Stimulated activated CD4-positive, alpha-beta T cell treated with anti-CD3 and anti-CD28 coated beads, Interleukin-15, amount 100 ng/mL, for 24 hours (primary cell): ENCODE measurements at regions not wholly inside any gene's neighbourhood (a gene's known extent, or its start where the extent isn't known, plus 50 kb on each side); places are given as distances from the start of the nearest gene placed in this dataset.
A peak's percentile ranks its signal among the peaks of the same experiment; 100 is the strongest.
"Not testable (repeated sequence)": the region's sequence is repeated elsewhere in the genome, so short reads cannot be mapped to it uniquely, and the experiment has no call there.

ENCODE experiments used
- DNase-seq: peaks from one replicate; pipeline ENCODE4 v3.0.0-alpha.2; 2020

DNA sequence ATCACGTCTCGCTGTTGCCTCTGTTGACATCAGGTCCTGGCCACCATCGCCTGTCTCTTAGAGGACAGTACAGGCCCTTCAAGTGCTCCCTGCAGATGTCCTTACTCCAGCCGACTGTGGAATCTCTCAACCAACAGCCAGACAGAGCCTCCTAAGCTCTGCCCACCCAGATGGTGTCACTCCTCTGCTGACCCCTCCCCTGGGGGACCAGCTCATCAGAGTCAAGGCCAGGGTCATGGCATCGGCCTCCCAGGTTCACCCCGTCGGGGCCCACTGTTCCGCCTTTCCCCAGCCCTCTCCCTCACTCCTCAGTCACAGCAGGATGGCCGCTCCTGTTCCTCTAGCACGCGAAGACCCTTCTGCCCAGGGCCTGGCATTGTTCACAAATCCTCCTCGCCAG is 157.3 kb upstream of the TMEM132C start:
- DNase-seq, result no peak

DNA sequence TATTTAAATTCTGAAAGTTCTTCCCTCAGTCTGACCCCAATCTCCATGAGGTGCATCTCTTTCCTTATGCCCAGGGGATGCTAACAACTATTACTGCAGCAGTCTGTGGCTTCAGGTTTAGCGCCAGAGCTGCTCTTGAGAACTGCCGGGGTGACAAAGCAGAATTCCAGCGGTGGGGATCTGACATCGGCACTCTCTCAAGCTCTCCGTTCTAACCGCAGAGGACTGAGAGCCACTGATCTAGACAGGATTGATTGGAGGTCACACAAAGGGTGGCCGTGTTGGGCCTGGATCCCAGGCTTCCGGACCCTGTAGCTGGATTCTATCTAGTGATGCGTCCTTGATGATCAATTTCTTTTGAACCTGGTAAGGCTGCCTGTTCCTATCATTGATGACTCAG is 155.6 kb upstream of the TMEM132C start:
- no peak for DNase-seq

DNA sequence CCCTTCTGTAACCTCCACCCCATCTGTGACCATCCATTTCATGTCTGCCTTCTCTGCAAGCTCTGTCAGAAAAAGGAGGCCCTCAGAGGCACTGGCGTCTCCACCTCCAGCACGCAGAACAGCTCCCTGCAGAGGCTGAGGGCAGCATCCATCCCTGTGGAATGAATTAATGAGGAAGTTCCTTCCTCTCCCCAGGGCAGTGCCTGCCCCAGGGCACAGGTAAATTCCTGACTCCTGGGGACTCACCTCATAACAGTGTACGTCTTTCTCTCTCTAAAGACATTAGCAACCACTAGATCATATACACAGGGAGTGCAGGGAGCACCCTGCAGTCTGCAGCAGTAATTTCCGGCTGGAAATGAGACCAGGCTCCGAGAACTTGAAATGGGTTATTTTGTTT is 155.0 kb upstream of the TMEM132C start:
- no peak for DNase-seq

DNA sequence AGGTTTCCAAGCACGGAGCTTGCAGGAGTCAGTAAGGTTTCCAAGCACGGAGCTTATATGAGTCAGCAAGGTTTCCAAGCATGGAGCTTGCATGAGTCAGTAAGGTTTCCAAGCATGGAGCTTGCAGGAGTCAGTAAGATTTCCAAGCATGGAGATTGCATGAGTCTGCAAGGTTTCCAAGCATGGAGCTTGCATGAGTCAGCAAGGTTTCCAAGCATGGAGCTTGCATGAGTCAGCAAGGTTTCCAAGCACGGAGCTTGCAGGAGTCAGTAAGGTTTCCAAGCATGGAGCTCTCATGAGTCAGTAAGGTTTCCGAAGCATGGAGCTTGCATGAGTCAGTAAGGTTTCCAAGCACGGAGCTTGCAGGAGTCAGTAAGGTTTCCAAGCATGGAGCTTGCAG is 153.7 kb upstream of the TMEM132C start:
- DNase-seq, result not testable (repeated sequence)

DNA sequence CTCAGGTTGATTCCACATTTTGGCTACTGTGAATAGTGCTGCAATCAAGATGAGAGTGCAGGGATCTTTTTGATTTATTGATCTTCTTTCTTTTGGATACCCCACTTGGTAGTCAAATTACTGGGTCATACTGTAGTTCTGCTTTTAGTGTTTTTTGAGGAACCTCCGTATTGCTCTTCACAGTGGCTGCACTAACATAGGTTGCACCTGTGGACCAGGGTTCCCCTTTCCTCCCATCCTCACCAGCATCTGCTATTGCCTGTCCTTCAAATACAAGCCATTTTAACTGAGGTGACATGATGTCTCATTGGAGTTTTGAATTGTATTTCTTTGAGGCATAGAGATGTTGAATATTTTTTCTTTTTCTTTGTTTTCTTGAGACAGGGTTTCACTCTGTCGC is 152.5 kb upstream of the TMEM132C start:
- no peak for DNase-seq

DNA sequence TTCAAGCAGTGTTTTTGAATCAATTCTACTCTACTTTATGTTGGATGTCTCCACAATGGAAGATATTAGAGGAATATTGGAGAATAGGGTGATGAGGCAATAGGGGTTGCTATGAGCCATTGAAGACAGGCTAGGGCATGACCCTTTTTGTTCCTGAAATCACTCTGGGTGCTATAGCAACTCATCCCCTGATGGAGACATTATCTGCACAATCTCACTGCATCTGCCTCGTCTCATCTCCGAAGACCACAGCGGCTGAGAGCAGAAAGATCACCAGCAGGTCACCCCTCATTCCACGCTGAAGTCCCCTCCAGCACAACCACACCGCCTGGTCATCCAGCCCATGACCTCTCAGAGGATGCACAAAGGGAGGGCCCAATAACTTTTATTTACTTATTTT is 150.4 kb upstream of the TMEM132C start:
- DNase-seq, result no peak

DNA sequence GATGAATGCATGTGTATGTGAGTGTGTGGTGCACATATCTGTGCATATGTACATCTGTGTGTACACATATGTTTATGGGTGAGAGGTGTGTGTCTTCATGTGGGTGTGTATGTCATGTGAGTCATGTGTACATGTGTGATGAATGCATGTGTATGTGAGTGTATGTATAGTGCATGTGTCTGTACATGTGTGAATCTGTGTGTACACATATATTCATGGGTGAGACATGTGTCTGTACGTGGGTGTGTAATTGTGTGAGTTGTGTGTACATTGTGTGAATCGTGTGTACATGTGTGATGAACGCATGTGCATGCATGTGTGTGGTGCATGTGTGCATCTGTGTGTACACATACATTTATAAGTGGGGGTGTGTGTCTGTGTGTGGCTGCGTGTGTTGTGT is 146.9 kb upstream of the TMEM132C start:
- no peak for DNase-seq

DNA sequence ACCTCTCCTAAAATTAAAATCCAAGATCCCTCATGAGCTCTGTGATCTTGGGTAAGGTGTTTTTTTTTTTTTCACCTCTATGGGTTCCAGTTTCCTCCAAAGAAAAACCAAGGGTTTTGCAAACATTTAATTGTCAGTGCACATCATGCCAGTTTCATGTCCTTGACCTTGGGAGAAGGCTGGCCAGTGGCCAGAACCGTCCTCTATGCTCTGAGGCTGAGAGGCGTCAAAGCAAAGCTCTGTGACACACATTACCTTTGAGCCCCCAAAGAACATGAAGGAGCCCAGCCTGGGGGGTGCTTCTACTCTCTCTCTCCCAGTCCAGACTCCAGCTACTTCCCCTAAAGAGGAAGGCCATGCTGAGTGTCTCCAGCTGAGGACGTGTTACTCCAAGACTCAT is 145.5 kb upstream of the TMEM132C start:
- DNase-seq, result no peak

DNA sequence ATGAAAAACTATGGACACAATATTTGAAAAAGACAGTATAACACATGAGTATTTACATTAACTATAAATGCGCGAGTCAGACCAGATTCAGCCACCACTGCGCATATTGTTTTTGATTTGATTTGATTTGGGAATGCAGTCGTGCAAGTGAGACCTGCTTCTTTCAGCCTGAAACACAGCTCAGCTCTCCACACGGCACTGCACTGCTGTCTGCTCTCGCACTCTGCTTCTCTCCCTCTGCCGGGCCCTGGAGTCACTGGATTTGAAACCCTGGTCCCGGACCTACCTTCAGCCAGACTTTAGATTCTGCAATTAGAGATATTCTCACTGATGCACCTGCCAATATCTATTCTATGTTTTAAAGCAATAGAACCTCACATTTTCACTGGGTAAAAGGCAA is 143.9 kb upstream of the TMEM132C start:
- no peak for DNase-seq

DNA sequence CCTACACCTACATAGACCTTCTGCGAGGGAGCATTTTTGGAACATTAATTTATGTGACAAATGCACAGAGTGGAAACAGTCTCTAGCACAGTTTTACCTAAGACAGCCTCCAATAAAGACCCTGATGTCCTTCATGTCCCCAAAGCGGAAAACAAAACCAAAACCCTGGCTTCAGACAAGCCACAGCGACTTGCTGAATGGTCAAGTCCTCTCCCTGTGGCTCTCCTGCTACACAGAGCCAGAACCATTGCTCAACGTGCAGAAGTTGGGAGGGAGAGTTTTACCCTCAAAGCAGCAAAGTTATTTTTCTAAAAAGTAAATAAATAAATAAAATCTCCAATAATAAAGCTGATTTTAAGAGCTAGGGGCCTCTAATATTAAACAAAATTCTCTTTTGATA is 135.0 kb upstream of the TMEM132C start:
- DNase-seq, result no peak

DNA sequence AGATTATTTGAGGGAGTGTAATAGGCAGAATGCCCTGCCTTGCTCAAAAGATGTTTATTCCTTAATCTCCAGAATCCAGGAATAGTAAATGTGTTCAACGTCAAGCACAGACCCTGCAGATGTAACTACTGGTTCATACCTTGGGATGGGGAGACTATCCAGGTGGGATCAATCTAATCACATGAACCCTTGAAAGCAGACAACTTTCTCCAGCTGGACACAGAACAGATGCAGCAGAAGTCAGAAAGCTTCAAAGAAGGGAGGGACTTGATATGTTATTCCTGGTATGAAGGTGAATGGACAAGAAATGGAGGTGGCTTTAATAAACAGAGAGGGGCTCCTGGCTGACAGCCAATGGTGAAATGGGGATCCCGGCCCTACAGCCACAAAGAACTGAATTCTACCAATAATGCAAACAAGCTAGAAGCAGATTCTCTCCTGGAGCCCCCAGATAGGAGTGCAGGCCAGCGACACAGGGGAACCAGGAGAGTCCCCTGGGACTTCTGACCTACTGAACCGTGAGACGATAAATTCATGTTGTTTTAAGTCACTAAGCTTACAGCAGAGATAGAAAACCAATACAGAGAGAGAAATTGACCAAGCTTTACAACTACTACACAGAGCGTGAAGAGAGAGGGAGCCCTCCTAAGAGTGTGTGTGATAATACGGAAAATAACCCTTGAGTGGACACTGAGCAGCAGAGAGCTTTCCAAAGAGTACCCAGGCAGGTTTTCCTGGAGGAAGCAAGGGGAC is 133.5 kb upstream of the TMEM132C start:
- DNase-seq, result no peak

DNA sequence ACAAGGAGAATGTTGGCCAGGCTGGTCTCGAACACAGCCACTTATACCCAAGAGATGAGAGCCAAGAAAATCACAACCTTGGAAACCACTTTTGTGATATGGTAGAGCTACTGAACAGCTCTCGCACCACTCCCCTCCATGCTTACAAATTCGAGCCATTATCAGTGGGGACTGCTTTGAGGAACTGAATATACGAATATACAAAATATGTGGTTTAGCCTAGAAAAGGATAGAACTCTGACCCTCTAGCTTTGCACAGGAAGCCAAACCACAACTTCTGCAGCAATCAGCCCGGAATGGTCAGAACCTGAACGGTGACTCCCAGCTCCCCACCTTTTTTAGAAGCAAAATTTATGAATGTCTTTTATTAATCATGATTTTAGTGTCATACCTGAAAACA is 129.8 kb upstream of the TMEM132C start:
- DNase-seq, result no peak

DNA sequence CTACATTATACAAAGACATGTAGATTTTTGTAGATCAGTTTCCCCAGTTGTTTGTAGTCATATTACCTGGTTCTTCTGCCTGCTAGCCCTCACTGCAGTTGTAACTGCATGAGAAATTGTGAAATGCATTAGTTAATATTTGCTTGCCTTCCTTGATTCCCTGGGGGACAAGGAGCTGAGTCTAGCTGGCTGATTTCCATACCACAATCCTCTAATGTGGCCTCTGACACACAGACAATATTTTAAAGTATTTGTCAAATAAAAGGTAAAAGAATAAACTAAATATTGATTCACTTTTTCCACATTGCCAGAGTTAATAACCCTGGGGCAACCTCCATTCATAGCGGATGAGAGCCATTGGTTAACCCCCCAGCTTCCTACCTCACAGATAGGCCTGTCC is 128.8 kb upstream of the TMEM132C start:
- DNase-seq, result no peak

DNA sequence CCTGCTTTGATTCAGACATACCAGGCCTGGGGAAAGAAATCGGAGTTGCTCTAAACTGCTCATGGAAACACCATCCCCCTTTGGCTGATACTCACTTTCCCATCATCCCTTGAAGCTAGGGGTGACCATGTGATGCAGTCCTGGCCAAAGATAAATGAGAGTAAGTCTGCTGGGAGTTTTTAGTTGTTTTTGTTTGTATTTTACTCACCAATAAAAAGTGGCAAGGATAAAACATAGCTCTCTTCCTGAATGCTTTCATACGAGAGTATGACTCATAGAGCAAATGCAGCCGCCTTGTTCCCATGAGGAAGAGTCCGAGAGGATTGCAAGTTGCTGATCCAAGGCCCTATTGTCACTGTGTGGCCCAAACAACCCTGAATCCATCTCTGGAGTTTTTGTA is 126.4 kb upstream of the TMEM132C start:
- no peak for DNase-seq

DNA sequence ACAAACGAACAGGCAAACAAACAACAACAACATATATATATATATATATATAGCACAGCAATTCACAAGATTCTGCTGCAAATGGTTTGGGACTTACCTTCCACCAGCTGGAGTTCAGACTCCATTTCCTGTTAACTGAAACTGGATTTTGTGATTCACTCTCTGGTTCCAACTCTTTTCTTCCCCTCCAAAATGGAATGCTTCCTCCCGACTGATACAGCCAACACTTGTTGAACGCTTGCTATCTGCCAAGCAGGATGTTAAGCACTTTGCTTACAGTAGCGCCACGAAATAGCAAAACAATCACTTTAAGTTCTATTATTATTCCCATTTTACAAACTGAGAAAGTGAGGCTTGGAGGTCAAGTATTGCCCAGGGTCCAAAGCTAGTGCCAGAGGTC is 116.0 kb upstream of the TMEM132C start:
- no peak for DNase-seq

DNA sequence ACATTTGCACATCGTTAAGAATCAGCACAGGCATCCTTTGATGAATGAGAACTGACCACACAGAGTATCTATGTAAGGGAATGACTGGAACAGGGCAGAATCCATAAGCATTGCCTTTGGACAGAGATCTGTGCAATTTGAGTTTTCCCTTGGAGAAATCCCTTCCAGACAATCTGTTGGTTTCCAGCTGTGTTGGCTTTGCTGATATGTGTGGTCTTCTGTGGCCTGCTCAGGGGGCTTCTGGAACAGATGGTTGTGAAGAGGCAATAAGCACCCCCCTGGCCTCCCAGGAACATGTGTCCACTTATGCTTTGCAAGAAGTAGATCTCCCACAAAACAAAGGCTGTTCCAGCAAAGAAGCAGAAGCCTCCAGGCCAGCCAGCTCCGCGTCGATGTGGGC is 111.4 kb upstream of the TMEM132C start:
- no peak for DNase-seq

DNA sequence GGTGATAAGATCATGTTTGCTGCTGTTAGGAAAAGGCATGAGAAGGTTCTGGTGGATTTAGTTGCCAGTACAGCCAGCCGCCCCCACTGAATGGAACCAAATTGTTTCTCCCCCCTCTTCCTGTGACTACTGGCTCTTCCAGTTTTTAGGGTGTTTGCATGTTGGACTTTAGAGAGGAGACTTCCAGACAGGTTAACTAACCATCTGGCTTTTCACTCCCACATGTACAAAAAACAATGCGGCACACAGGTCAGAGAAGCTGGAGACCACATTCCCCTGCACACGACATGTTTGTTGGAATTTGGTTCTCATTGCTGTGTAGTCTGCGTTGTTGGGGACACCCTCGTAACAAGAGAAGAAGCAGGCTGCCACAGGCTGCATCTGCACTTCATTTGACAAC is 103.9 kb upstream of the TMEM132C start:
- DNase-seq, result no peak

DNA sequence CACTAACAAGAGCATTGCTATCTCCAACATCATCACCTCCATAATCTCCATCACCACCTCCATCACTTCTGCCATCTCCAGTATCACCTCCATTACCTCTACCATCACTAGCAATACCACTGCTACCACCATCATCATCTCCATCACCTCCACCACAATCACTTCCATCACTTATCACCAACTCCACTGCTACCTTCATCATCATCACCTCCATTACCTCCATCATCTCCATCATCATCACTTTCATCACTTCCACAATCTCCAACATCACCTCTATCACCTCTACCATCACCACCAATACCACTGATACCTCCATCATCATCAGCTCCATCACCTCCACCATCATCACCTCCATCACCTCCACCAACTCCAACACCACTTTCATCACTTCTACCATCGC is 102.4 kb upstream of the TMEM132C start:
- no peak for DNase-seq

DNA sequence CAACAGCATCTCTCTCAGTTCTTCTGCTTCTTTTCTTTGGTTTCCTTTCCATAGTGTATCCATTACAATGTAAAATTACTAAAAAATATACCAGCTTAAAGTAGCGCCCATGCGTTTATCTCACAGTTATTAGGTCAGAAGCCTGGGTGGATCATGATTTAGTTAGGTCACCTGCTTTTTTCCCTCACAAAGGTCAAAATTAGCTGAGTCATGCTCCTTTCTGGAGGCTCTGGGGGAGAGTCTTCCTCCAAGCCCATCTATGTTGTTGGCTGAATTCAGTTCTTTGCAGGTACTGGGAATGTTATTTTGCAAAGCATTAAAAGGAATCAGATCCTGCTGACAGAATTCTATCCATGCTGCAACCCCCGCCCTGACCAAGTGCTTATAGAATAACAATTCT is 101.6 kb upstream of the TMEM132C start:
- no peak for DNase-seq

DNA sequence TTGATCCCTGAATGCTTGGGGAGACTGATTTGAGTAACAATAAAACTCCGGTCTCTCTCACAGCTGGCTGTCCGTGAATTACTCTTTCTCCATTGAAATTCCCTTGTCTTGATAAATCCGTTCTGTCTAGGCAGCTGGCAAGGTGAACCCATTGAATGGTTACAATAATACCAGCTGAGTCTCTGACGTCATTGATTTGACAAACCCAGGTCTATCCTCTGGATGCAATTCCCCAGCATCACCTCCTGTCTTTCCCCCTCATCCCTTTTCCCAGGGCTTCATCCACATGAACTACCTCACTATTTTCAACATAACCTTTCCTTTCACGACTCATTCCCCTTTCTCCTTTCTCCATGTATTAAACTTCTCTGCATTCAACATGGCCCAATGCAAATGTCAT is 98.7 kb upstream of the TMEM132C start:
- no peak for DNase-seq

DNA sequence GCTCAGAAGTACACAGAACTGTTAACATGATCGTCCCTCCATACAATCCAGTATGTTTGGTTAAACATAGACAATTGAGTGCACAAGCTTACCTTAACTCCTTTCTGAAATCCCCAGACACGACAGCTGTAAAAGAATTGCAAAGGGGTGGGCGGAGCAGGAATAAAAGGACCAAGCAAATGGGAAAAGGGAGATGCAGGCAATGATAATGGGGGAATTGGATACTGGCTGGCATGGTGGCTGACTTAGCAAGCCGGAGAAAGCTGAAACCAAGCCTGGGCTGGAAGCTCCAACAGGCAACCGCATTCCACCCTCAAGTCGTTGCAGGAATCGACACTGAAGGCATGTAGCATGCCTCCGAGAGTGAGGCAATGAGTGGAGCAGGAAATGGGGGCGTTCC is 96.8 kb upstream of the TMEM132C start:
- no peak for DNase-seq

DNA sequence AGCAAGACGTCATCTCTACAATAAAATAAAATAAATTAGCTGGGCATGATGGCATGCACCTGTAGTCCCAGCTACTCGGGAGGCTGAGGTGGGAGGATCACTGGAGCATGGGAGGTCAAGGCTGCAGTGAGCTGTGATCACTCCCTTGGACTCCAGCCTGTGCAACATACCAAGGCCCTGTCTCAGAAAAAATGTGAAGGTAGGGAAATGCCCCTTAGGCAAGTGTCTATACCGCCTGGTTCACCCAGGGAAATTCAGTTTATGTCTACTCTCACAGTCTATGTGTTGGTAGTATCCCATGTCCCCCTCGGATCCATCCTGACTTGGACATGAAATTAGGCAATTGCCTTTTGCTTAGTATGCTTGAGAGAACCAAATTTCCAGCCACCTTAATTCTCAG is 88.4 kb upstream of the TMEM132C start:
- no peak for DNase-seq

DNA sequence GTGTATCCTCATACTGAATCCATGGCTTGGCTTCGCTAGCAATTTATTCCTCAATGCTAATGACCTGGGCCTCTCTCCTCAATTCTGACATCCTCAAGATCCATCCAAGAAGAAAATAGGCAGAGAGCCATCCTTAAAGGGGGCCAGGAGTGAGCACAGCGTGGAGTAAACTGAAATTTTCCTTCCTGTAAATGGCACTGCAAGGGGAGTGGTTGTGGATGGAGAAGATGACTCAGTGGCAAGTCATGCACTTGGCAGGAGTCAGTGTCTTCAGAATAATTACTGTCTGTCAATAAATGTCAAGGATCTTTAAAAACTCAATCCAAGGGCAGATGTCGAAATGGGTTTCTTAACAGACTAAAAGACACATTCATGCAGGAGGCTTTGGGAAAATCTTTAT is 88.0 kb upstream of the TMEM132C start:
- DNase-seq, result no peak

DNA sequence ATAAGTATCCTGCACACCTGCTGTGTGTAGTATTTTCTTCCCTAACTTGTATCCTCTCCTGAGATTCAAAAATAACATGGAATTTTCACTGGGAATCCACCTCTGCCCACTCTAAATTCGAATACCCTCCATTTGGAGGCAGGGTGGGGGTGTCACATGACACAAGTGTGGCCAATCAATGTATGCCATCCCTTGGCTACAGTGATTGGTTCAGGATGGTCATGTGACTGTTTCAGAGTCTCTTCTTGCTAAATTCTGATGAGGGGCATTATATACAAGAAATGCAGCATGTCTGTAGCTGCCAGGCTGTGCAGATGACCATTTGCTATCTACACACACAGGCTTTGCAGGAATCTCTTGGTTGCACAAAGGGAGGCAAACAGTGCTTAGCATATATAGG is 86.8 kb upstream of the TMEM132C start:
- no peak for DNase-seq

DNA sequence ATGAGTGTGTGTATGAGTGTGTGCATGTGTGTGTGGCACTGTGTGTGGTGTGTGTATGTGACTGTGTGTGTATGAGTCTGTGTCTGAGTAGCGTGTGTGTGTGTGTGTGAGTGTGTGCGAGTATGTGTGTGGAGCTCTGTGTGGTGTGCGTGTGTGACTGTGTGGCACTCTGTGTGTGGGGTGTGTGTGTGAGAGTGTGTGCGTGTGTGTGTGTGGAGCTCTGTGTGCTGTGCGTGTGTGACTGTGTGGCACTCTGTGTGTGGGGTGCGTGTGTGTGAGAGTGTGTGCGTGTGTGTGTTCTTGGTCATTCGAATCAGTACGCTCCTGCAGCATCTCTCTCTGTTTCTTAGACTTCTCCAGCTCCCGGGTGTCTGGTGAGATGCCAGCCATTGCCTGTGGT is 76.9 kb upstream of the TMEM132C start:
- DNase-seq, result no peak

DNA sequence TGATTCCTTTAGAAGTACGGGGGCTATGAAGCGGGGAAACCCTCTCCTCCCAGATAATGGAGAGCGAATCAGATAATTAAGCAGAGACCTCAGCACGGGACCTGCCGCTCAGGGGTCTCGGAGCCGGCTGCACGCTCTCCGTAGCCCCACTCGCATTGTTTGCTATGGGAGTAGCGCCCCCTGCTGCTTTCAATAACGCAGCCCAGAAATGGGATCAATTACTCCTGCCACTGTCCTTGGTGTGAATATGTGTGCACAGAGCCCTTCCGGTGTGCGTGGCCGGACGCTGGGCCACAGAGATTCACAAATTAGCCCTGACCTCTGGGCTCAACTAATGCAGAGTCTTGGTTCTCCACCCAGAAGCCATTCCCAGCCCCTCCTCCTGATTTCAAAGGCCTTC is 76.4 kb upstream of the TMEM132C start:
- DNase-seq, result peak; percentile 3
